GM19099 (cell line): ENCODE measurements at regions not wholly inside any gene's neighbourhood (a gene's known extent, or its start where the extent isn't known, plus 50 kb on each side); places are given as distances from the start of the nearest gene placed in this dataset.

Experiments used
- POLR2A ChIP-seq: IDR thresholded peaks from 3 replicates; pipeline ENCODE4 v1.6.1; 2011; ENCODE audit warnings: low read depth; ENCODE audit not compliant: insufficient read length; ENCODE audit errors: extremely low read depth

DNA sequence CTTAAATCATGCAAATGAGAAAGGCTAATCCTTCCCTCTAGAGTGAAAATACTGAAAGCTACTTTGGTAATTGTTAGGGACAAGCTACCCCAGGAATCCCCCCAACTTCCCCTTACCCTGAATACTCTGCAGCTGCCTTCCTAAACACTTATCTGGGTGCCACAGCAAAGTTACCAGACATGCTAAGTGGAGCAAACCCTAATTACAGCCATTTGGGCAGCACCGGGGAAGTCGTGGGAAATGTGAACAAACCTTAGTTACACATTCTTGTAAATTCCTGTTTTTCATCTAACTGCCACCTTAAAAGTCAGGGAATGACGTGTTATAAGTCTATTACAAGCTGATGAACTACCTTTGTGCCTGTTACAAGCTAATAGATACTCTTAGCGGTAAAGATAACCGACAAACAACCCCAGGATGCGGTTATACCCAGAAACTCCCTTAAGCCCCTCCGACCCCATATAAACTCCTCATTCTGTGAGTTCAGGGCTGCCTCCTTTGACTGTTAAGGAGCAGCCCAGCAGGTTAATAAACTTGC lies 66.0 kb upstream of the PLAC8 start:
- peak; percentile 34 for TF ChIP-seq POLR2A

DNA sequence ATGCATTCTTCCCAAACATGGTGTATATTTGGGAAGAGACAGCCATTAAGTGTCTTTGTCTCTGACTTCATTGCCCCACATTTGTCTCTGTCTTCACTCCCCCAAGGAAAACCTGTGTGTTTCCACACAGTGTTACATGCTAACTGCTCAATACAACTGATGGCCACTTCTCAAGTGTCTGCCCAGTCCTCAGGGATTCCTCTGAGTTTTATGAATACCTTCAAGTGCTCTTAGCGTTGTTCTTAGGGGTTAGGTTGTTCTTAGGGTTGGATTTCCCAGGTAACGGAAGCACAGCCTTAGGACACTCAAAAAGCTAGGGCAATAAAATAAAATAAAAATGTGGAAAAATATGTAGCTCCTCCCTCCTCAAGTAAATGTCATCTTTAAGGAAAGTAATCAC lies 64.7 kb upstream of the PLAC8 start:
- TF ChIP-seq POLR2A, result no peak

DNA sequence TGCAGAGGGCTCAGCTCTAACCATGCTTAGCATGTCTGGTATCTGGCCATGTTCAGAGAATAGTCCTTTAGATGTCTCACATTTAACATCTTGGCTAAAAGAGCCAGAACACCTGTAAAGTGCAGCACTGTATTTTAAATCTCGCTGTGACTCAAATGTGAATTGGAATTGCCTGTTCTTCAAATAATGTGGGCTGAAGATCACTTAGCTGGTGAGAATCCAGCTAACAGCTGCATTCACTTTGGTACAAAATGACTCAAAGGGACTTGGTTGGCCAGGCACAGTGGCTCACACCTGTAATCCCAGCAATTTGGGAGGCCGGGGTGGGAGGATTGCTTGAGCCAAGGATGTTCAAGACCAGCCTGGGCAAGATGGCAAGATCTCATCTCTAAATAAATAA lies 63.5 kb upstream of the PLAC8 start:
- no peak for TF ChIP-seq POLR2A

DNA sequence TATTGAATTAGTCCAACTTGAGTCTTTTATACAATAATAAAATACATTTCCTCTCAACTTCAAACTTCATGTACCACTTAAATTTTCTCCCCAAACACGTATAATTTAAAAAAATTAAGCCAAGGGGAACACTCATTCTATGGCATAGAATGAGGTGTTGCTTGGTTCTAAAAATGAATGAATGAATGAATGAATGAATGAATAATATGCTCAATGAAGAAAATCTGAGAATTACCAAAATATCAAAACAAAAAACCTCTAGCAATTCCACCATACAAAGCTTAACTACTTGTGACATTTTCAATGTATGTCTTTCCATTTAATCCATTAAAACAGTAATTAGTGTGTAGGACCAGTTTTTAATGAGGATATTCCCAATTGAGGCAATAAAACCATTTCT lies 62.7 kb upstream of the PLAC8 start:
- TF ChIP-seq POLR2A, result no peak

DNA sequence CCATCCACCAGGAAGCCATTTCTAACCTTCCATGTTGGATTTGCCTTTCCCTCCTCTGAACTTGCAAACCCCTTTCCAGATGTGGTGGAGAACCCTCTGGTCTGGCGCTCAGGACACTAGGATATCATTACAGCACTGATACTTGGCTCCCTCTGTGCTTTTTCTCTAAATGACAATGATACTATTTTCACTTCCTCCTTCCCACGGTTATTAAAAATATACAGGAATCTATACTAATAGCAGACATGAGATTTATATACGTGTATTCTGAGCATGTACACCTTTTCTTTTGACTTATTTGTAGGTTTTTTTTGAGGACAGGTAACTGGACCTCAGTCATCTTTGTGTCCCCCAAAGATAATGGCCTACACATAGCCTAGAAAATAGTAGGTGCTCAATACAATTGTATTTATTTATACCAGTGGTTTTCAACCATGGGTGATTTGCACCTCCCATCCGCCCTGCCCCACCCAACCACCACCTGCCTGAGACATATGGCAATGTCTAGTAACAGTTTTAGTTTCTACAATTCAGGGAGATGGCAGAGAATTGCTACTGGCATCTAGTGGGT lies 60.4 kb upstream of the PLAC8 start:
- TF ChIP-seq POLR2A, result no peak

DNA sequence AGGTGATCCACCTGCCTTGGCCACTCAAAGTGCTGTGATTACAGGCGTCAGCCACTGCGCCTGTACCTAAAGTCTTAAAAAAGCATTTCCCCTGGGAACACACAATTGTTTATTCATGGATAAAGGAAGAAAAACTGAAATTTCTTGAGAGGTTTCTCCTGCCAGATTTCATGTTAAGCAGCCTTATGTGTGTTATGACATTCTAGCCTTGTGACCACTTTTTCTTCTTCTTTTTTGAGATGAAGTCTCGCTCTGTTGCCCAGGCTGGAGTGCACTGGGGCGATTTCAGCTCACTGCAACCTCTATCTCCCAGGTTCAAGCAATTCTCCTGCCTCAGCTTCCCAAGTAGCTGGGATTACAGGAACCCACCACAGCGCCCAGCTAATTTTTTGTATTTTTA lies 57.8 kb upstream of the PLAC8 start:
- no peak for TF ChIP-seq POLR2A

DNA sequence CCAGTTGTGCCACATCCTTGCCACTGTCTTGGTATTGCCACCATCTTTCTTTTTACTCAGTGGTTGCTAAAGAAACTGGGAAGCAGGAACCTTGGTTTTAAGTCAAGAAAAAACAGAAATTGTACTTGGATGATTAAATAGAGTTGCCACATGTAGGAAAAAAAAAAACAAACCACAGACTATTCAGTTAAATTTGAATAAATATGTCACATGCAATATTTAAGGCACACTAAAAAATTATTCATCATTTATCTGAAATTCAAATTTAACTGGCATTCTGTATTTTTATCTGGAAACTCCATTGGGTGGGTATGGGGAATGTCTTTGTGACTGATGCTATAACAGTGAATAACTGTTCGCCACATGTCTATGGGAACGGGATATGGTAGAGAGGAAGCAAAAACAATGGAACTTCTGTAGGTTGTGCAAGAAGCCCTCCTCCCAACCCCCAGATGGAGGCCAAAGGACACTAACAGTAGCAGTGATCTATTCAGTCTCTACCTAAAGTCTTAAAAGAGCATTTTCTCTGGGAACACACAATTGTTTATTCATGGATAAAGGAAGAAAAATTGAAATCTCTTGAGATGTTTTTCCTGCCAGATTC lies 57.0 kb upstream of the PLAC8 start:
- TF ChIP-seq POLR2A, result no peak

DNA sequence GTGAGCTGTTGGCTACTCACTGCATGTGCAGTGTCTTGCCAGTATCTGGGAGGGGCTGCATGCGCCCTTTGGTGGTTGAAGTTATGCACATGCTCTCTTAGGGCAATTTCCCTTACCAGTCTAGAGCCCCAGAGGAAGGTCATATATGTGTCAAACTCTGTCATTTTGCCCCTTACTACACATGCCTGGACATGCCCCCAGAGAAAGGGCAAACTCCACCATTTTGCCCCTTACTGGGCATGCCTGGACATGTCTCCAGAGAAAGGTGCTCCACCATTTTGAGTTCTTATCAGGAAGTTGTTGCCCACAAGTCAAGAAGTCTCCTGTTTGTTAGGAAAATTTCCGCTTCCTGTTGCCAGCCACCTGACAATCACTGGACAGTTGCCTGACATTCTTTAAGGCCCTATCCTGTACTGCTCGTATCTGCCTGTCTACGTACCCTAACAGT lies 56.4 kb upstream of the PLAC8 start:
- no peak for TF ChIP-seq POLR2A
